Activated CD8-positive, alpha-beta memory T cell treated with anti-CD3 and anti-CD28 coated beads, Interleukin-2, amount 10 ng/mL, durations not matched to agents 7 days and 5 days (primary cell): ENCODE measurements at regions not wholly inside any gene's neighbourhood (a gene's known extent, or its start where the extent isn't known, plus 50 kb on each side); places are given as distances from the start of the nearest gene placed in this dataset.
"Not testable (repeated sequence)": the region's sequence is repeated elsewhere in the genome, so short reads cannot be mapped to it uniquely, and the experiment has no call there.

ENCODE experiments used
- ATAC-seq: fragments of 150-1000 bp; cut with Tn5 transposase; one replicate; pipeline ENCODE4 v1.10.0; 2021; ENCODE audit warnings: moderate library complexity
- CTCF ChIA-PET: fragments of 350-600 bp; sonication (Branson Sonifier 250); formaldehyde crosslinking; loops from one replicate; lab custom pipeline; 2021; ENCODE audit warnings: antibody characterized with exemption; lab: Charles Lee
- DNase-seq: peaks from one replicate; pipeline ENCODE4 v3.0.0-alpha.2; 2020
- H3K27ac Mint-ChIP-seq: one replicate; pipeline ENCODE4 v1.8.0; 2021; ENCODE audit warnings: mild to moderate bottlenecking, mixed read lengths
- H3K27me3 Mint-ChIP-seq: one replicate; pipeline ENCODE4 v1.8.0; 2021; ENCODE audit warnings: mixed read lengths
- H3K36me3 Mint-ChIP-seq: one replicate; pipeline ENCODE4 v1.8.0; 2021; ENCODE audit warnings: mild to moderate bottlenecking, mixed read lengths
- H3K4me1 Mint-ChIP-seq: one replicate; pipeline ENCODE4 v1.8.0; 2021; ENCODE audit warnings: mixed read lengths
- H3K4me3 Mint-ChIP-seq: one replicate; pipeline ENCODE4 v1.8.0; 2021; ENCODE audit warnings: mild to moderate bottlenecking, moderate library complexity, mixed read lengths
- H3K9me3 Mint-ChIP-seq: one replicate; pipeline ENCODE4 v1.8.0; 2022; ENCODE audit warnings: low read depth, mixed read lengths

- H3K4me1 Mint-ChIP-seq, result no peaks in the 10 kb centered on the region
- ATAC-seq (no peak), DNase-seq (no peak)
- H3K9me3 Mint-ChIP-seq, result peaks cover 4% of the 10 kb centered on the region
- CTCF ChIA-PET, result no interaction called here
- H3K27me3 Mint-ChIP-seq, result no peaks in the 10 kb centered on the region
- H3K4me3 Mint-ChIP-seq, result no peak overlapping the region
- no peaks in the 10 kb centered on the region for H3K36me3 Mint-ChIP-seq
- no peak overlapping the region for H3K27ac Mint-ChIP-seq
These were observed 767.4 kb upstream of the TPTE start for GRCh38 chr21:9753943-9754342.

GRCh38 chr21:9754434-9754833 lies 766.9 kb upstream of the TPTE start:
- H3K27me3 Mint-ChIP-seq, H3K9me3 Mint-ChIP-seq, DNase-seq, ATAC-seq, H3K4me1 Mint-ChIP-seq, CTCF ChIA-PET, H3K4me3 Mint-ChIP-seq, H3K36me3 Mint-ChIP-seq, H3K27ac Mint-ChIP-seq: not testable (repeated sequence)

DNA sequence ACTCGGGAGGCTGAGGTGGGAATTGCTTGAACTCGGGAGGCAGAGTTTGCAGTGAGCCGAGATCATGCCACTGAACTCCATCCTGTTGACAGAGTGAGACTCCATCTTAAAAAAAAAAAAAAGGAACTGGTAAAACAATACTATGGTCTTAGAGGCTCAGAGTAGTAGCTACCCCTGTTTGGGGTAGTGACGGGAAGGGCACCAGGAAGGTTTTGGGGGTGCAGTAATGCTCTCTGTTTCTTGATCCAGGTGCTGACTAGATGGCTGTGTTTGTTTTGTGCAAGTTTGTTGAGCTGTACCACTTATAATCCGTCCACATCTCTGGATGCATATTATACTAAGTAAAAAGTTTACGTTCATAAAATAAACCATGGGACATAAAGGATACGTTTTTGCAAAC lies 765.8 kb upstream of the TPTE start:
- H3K27me3 Mint-ChIP-seq, result no peaks in the 10 kb centered on the region
- CTCF ChIA-PET, result no interaction called here
- H3K4me1 Mint-ChIP-seq, result no peaks in the 10 kb centered on the region
- H3K36me3 Mint-ChIP-seq, result no peaks in the 10 kb centered on the region
- peaks cover 4% of the 10 kb centered on the region for H3K9me3 Mint-ChIP-seq
- ATAC-seq (no peak), DNase-seq (no peak)
- no peak overlapping the region for H3K27ac Mint-ChIP-seq
- no peak overlapping the region for H3K4me3 Mint-ChIP-seq

DNA sequence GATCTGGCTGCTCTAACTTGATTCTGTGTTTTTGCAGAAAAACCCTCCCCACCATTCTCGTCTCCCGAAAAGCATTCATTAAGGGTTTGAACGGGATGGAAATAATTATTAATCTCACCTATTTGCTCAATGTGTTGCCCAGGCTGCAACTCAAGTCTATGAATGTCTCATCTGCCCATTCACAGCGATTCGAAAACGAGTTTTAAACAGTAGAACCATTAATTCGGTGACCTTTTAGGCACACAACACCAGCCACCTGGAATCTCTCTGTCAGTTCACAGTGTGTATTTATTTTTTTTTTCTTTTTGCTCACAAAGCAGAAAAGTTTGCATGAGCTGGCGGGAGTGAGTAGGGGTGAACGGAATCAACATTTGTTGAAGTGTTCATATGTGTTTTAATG lies 764.7 kb upstream of the TPTE start:
- Mint-ChIP-seq H3K9me3 (peaks cover 4% of the 10 kb centered on the region), H3K4me1 (no peaks in the 10 kb centered on the region), H3K36me3 (no peaks in the 10 kb centered on the region), H3K4me3 (no peak overlapping the region), H3K27me3 (no peaks in the 10 kb centered on the region), H3K27ac (no peak overlapping the region)
- ATAC-seq (no peak), DNase-seq (no peak)
- CTCF ChIA-PET, result no interaction called here

GRCh38 chr21:9757118-9757517 lies 764.3 kb upstream of the TPTE start:
- H3K4me1 Mint-ChIP-seq, CTCF ChIA-PET, H3K27ac Mint-ChIP-seq, ATAC-seq, H3K4me3 Mint-ChIP-seq, H3K36me3 Mint-ChIP-seq, H3K27me3 Mint-ChIP-seq, DNase-seq, H3K9me3 Mint-ChIP-seq: not testable (repeated sequence)

DNA sequence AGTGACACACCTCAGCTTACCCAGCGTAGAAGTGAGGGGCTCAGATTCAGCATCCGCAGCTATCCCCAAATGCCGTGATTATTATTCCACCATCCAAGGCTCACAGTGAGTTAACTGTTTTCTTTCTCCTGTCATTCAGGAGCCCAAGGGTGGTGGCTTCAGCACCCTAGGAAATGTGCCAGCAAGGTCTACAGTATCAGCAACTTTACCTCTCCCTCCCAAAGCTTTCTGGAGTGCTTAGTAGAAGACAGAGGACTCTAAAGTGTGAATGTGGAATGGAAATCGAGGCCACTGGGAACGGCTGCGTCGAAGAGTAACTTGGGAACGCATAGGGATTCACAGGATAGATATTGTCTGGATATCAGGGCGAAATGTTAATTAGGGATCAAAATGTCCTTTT lies 763.8 kb upstream of the TPTE start:
- H3K27ac Mint-ChIP-seq, ATAC-seq, H3K4me3 Mint-ChIP-seq, H3K36me3 Mint-ChIP-seq, H3K9me3 Mint-ChIP-seq, CTCF ChIA-PET, H3K4me1 Mint-ChIP-seq, H3K27me3 Mint-ChIP-seq, DNase-seq: not testable (repeated sequence)

- no peak overlapping the region for H3K27ac Mint-ChIP-seq
- no peaks in the 10 kb centered on the region for H3K4me1 Mint-ChIP-seq
- H3K9me3 Mint-ChIP-seq, result peaks cover 4% of the 10 kb centered on the region
- H3K4me3 Mint-ChIP-seq, result no peak overlapping the region
- CTCF ChIA-PET, result no interaction called here
- H3K27me3 Mint-ChIP-seq, result no peaks in the 10 kb centered on the region
- ATAC-seq (no peak), DNase-seq (no peak)
- H3K36me3 Mint-ChIP-seq, result no peaks in the 10 kb centered on the region
These were observed 763.2 kb upstream of the TPTE start for GRCh38 chr21:9758141-9758540.

DNA sequence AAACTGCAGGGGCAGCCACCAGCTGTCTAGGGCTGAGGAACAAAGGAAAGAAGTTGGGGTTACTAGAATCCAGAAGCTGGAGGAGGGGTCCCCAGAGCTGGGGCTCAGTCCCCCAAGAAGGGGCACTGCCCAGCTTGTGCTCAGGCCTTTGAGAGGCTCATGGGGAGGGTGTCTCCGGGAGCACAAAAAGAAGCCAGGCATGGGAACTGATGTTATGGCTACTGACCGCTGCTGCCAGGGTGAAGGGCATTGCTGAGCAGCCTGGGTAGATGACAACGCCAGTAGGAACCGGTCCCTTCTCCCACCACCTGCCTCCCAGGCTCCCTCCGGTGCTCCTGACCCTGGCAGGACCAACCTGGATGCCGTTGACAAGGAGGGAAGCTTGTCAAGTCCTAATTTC lies 762.5 kb upstream of the TPTE start:
- Mint-ChIP-seq H3K4me1 (no peaks in the 10 kb centered on the region), H3K36me3 (no peaks in the 10 kb centered on the region), H3K27me3 (no peaks in the 10 kb centered on the region), H3K9me3 (peaks cover 4% of the 10 kb centered on the region), H3K4me3 (no peak overlapping the region), H3K27ac (no peak overlapping the region)
- DNase-seq (no peak), ATAC-seq (no peak)
- CTCF ChIA-PET, result no interaction called here

GRCh38 chr21:9759972-9760371 lies 761.4 kb upstream of the TPTE start:
- Mint-ChIP-seq H3K9me3 (no peaks in the 10 kb centered on the region), H3K4me1 (no peaks in the 10 kb centered on the region), H3K4me3 (no peak overlapping the region), H3K27me3 (no peaks in the 10 kb centered on the region), H3K27ac (no peak overlapping the region), H3K36me3 (no peaks in the 10 kb centered on the region)
- CTCF ChIA-PET, result no interaction called here
- no peak for ATAC-seq
- DNase-seq, result no peak

GRCh38 chr21:9760398-9761074 lies 760.8 kb upstream of the TPTE start:
- Mint-ChIP-seq H3K4me3 (no peak overlapping the region), H3K27ac (no peak overlapping the region), H3K36me3 (no peaks in the 10 kb centered on the region), H3K9me3 (no peaks in the 10 kb centered on the region), H3K4me1 (no peaks in the 10 kb centered on the region), H3K27me3 (no peaks in the 10 kb centered on the region)
- ATAC-seq (no peak), DNase-seq (no peak)
- CTCF ChIA-PET, result no interaction called here

GRCh38 chr21:9763306-9763705 lies 758.1 kb upstream of the TPTE start:
- DNase-seq (no peak), ATAC-seq (no peak)
- H3K27ac Mint-ChIP-seq, result no peak overlapping the region
- no peak overlapping the region for H3K4me3 Mint-ChIP-seq
- H3K27me3 Mint-ChIP-seq, result no peaks in the 10 kb centered on the region
- H3K9me3 Mint-ChIP-seq, result peaks cover 5% of the 10 kb centered on the region
- no peaks in the 10 kb centered on the region for H3K36me3 Mint-ChIP-seq
- no peaks in the 10 kb centered on the region for H3K4me1 Mint-ChIP-seq
- CTCF ChIA-PET, result no interaction called here

DNA sequence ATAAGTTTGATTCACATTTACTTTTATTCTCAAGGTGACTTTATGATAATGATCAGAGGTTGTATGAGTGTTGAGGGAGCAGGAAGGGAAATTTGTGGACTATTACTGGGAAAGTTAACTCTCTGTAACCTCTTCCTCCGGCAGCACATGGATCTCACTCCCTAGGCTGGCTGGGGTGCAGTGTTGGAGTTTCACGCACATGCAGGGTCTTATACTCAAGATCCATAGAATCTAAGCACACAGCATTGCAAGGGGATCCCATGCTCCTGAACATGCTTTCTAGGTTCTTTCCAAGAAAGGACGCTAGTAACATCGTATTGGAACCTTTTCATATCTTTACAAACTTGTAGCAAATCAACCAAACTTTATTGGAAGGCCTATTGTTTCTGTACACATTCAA lies 757.6 kb upstream of the TPTE start:
- Mint-ChIP-seq H3K4me3 (no peak overlapping the region), H3K9me3 (peaks cover 5% of the 10 kb centered on the region), H3K27ac (no peak overlapping the region), H3K4me1 (no peaks in the 10 kb centered on the region), H3K36me3 (no peaks in the 10 kb centered on the region), H3K27me3 (no peaks in the 10 kb centered on the region)
- ATAC-seq (no peak), DNase-seq (no peak)
- CTCF ChIA-PET, result no interaction called here

DNA sequence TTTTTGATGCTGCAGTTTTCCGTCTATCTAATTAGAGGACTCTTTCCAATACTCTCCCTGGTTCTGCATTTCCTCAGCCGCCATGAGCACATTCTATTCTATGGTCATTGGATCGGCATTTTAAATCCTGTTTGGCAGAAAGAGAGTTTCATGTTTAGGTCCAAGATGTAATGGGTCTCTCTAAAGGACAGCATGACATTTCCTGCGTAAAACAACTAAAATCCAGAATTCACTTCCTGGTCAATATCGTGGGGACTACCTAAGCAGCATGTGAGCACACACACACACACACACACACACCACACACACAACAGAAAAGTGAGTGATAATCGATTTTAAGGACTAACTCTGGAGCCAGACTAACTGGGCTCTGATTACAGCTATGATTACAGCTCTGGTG lies 757.1 kb upstream of the TPTE start:
- ATAC-seq, H3K9me3 Mint-ChIP-seq, H3K36me3 Mint-ChIP-seq, H3K27ac Mint-ChIP-seq, H3K4me1 Mint-ChIP-seq, H3K27me3 Mint-ChIP-seq, H3K4me3 Mint-ChIP-seq, CTCF ChIA-PET, DNase-seq: not testable (repeated sequence)

GRCh38 chr21:9765538-9765937 lies 755.8 kb upstream of the TPTE start:
- H3K27me3 Mint-ChIP-seq, H3K36me3 Mint-ChIP-seq, H3K9me3 Mint-ChIP-seq, CTCF ChIA-PET, ATAC-seq, H3K4me3 Mint-ChIP-seq, H3K4me1 Mint-ChIP-seq, H3K27ac Mint-ChIP-seq, DNase-seq: not testable (repeated sequence)
